ENCODE measurements at regions not wholly inside any gene's neighbourhood (a gene's known extent, or its start where the extent isn't known, plus 50 kb on each side); places are given as distances from the start of the nearest gene placed in this dataset.

DNA sequence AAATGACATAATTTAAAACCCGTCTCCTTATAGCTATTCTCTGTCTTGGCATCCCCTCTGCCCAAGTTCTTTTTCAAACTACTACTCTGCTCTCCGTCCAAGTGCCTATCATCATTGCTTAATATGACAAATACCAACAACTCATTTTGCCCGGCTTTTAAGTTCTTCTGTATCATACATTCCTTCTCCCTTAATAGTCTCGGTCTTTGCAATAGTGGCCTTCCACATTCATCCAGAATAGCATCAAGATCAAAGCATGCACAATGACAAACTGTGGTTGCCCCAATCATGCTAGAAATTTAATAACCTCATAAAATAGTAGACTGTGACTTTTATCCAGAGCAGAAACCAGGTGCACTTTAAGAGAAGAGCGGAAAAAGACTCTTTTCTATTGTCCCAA, 198.9 kb downstream of the ETV1 start (continued):
- TF ChIP-seq, protein P1, sequence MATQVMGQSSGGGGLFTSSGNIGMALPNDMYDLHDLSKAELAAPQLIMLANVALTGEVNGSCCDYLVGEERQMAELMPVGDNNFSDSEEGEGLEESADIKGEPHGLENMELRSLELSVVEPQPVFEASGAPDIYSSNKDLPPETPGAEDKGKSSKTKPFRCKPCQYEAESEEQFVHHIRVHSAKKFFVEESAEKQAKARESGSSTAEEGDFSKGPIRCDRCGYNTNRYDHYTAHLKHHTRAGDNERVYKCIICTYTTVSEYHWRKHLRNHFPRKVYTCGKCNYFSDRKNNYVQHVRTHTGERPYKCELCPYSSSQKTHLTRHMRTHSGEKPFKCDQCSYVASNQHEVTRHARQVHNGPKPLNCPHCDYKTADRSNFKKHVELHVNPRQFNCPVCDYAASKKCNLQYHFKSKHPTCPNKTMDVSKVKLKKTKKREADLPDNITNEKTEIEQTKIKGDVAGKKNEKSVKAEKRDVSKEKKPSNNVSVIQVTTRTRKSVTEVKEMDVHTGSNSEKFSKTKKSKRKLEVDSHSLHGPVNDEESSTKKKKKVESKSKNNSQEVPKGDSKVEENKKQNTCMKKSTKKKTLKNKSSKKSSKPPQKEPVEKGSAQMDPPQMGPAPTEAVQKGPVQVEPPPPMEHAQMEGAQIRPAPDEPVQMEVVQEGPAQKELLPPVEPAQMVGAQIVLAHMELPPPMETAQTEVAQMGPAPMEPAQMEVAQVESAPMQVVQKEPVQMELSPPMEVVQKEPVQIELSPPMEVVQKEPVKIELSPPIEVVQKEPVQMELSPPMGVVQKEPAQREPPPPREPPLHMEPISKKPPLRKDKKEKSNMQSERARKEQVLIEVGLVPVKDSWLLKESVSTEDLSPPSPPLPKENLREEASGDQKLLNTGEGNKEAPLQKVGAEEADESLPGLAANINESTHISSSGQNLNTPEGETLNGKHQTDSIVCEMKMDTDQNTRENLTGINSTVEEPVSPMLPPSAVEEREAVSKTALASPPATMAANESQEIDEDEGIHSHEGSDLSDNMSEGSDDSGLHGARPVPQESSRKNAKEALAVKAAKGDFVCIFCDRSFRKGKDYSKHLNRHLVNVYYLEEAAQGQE (IDR thresholded peaks at IDR 0.05; ENCODE audit: unreplicated experiment): no peak
- TF ChIP-seq ZNF114 (CRISPR knock-in tag; IDR thresholded peaks at IDR 0.05) (no peak), ETS1 (IDR thresholded peaks at IDR 0.05) (no peak)

DNA sequence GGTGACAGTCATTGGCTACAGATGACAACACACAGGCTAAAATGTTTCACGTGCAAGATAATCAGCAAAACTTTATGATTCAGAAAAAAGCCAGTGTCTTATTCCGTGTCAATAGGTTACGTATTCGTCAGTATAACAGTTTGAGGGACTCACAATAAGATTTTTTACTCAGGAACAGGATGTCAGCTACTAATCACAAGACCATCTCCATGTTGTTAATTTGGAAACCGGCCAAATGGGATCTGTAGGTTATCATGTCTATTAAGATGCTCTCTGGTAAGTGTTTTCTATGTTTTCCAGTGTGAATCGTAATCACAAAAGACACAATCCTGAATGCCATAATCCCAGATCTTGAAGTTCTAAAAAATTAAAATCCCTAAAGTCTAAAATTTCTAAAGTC, 197.3 kb downstream of the ETV1 start:
- TF ChIP-seq CREB1 (CRISPR knock-in tag; IDR thresholded peaks at IDR 0.05; ENCODE audit: low read depth) (no peak), POLR2AphosphoS5 (IDR thresholded peaks at IDR 0.05; ENCODE audit: low read depth) (no peak)
- no peak overlapping the region for H2AFZ ChIP-seq
- Mint-ChIP-seq H3K27ac (no peak overlapping the region), H3K36me3 (ENCODE audit: low read depth) (no peaks in the 10 kb centered on the region), H3K9me3 (no peaks in the 10 kb centered on the region), H3K27me3 (ENCODE audit: insufficient read depth, low read depth, poor library complexity) (peaks cover 2% of the 10 kb centered on the region), H3K4me3 (no peak overlapping the region), H3K4me1 (peaks cover 4% of the 10 kb centered on the region)
- ATAC-seq (no peak), DNase-seq (ENCODE audit: low spot score) (no peak)
- no peak overlapping the region for H3K4me3 ChIP-seq
- no peaks in the 10 kb centered on the region for H3K36me3 ChIP-seq (ENCODE audit: insufficient read depth)
- H3K79me2 ChIP-seq (replicated peaks; ENCODE audit: insufficient read depth): peaks cover 29% of the 10 kb centered on the region
- H3K4me2 ChIP-seq: no peak overlapping the region
- no peaks in the 10 kb centered on the region for H3K27me3 ChIP-seq (ENCODE audit: insufficient read depth)
- no peaks in the 10 kb centered on the region for H3K9me2 ChIP-seq (ENCODE audit: insufficient read depth)
- no peaks in the 10 kb centered on the region for H4K20me1 ChIP-seq (replicated peaks; ENCODE audit: insufficient read depth)
- peaks cover 1% of the 10 kb centered on the region for H3K4me1 ChIP-seq (ENCODE audit: insufficient read depth)
- H3K27ac ChIP-seq (ENCODE audit: low read depth): no peak overlapping the region
- H3F3A ChIP-seq (replicated peaks; ENCODE audit: low read depth): no peaks in the 10 kb centered on the region

DNA sequence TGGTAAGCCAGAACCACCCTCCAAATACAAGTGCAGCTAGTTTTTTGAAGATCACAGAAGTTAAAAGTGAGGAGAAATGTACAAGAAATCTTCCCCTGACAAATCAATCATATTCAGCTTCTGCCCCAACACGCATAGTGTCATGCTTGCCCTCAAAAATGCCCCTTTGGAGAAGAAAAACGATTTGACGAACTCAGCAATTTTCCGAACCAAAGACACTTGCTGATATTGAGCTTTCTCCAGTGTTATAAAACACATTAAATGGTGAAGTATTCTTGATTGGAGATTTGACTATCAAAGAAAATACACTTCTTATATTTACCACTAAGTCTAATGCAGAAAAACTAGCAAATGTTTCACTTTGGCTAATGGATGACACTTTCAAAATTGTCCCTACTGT, 195.5 kb downstream of the ETV1 start:
- no peaks in the 10 kb centered on the region for H3K36me3 ChIP-seq (ENCODE audit: insufficient read depth)
- H4K20me1 ChIP-seq (replicated peaks; ENCODE audit: insufficient read depth): no peaks in the 10 kb centered on the region
- TF ChIP-seq CREB1 (CRISPR knock-in tag; IDR thresholded peaks at IDR 0.05; ENCODE audit: low read depth) (no peak), JUNB (IDR thresholded peaks at IDR 0.05; ENCODE audit: unreplicated experiment) (no peak), ZNF331 (CRISPR knock-in tag; IDR thresholded peaks at IDR 0.05; ENCODE audit: low read depth) (no peak), EZH2 (IDR thresholded peaks at IDR 0.05; ENCODE audit: low read depth, unreplicated experiment) (no peak), NANOG (IDR thresholded peaks at IDR 0.05; ENCODE audit: borderline replicate concordance) (no peak)
- TF ChIP-seq, protein P2, sequence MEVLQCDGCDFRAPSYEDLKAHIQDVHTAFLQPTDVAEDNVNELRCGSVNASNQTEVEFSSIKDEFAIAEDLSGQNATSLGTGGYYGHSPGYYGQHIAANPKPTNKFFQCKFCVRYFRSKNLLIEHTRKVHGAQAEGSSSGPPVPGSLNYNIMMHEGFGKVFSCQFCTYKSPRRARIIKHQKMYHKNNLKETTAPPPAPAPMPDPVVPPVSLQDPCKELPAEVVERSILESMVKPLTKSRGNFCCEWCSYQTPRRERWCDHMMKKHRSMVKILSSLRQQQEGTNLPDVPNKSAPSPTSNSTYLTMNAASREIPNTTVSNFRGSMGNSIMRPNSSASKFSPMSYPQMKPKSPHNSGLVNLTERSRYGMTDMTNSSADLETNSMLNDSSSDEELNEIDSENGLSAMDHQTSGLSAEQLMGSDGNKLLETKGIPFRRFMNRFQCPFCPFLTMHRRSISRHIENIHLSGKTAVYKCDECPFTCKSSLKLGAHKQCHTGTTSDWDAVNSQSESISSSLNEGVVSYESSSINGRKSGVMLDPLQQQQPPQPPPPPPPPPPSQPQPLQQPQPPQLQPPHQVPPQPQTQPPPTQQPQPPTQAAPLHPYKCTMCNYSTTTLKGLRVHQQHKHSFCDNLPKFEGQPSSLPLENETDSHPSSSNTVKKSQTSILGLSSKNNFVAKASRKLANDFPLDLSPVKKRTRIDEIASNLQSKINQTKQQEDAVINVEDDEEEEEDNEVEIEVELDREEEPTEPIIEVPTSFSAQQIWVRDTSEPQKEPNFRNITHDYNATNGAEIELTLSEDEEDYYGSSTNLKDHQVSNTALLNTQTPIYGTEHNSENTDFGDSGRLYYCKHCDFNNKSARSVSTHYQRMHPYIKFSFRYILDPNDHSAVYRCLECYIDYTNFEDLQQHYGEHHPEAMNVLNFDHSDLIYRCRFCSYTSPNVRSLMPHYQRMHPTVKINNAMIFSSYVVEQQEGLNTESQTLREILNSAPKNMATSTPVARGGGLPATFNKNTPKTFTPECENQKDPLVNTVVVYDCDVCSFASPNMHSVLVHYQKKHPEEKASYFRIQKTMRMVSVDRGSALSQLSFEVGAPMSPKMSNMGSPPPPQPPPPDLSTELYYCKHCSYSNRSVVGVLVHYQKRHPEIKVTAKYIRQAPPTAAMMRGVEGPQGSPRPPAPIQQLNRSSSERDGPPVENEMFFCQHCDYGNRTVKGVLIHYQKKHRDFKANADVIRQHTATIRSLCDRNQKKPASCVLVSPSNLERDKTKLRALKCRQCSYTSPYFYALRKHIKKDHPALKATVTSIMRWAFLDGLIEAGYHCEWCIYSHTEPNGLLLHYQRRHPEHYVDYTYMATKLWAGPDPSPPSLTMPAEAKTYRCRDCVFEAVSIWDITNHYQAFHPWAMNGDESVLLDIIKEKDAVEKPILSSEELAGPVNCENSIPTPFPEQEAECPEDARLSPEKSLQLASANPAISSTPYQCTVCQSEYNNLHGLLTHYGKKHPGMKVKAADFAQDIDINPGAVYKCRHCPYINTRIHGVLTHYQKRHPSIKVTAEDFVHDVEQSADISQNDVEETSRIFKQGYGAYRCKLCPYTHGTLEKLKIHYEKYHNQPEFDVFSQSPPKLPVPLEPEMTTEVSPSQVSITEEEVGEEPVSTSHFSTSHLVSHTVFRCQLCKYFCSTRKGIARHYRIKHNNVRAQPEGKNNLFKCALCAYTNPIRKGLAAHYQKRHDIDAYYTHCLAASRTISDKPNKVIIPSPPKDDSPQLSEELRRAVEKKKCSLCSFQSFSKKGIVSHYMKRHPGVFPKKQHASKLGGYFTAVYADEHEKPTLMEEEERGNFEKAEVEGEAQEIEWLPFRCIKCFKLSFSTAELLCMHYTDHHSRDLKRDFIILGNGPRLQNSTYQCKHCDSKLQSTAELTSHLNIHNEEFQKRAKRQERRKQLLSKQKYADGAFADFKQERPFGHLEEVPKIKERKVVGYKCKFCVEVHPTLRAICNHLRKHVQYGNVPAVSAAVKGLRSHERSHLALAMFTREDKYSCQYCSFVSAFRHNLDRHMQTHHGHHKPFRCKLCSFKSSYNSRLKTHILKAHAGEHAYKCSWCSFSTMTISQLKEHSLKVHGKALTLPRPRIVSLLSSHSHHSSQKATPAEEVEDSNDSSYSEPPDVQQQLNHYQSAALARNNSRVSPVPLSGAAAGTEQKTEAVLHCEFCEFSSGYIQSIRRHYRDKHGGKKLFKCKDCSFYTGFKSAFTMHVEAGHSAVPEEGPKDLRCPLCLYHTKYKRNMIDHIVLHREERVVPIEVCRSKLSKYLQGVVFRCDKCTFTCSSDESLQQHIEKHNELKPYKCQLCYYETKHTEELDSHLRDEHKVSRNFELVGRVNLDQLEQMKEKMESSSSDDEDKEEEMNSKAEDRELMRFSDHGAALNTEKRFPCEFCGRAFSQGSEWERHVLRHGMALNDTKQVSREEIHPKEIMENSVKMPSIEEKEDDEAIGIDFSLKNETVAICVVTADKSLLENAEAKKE (CRISPR knock-in tag; IDR thresholded peaks at IDR 0.05): no peak
- peaks cover 11% of the 10 kb centered on the region for H3K4me1 Mint-ChIP-seq
- DNase-seq (ENCODE audit: low spot score) (no peak), ATAC-seq (no peak)
- H3K9me2 ChIP-seq (ENCODE audit: insufficient read depth): no peaks in the 10 kb centered on the region
- no peak overlapping the region for H3K4me3 ChIP-seq
- H3K9me3 Mint-ChIP-seq: no peaks in the 10 kb centered on the region
- H3K4me3 Mint-ChIP-seq: no peak overlapping the region
- H3K4me2 ChIP-seq: no peak overlapping the region
- H3K79me2 ChIP-seq (replicated peaks; ENCODE audit: insufficient read depth): peaks cover 45% of the 10 kb centered on the region
- H2AFZ ChIP-seq: no peak overlapping the region
- H3K27ac ChIP-seq (ENCODE audit: low read depth): no peak overlapping the region
- no peaks in the 10 kb centered on the region for H3F3A ChIP-seq (replicated peaks; ENCODE audit: low read depth)
- peaks cover 9% of the 10 kb centered on the region for H3K4me1 ChIP-seq (ENCODE audit: insufficient read depth)
- no peak overlapping the region for H3K27ac Mint-ChIP-seq
- H3K27me3 Mint-ChIP-seq (ENCODE audit: insufficient read depth, low read depth, poor library complexity): peaks cover 2% of the 10 kb centered on the region
- H3K27me3 ChIP-seq (ENCODE audit: insufficient read depth): no peaks in the 10 kb centered on the region
- no peaks in the 10 kb centered on the region for H3K36me3 Mint-ChIP-seq (ENCODE audit: low read depth)

All from GM23338 (cell line).